ENCODE measurements at regions not wholly inside any gene's neighbourhood (a gene's known extent, or its start where the extent isn't known, plus 50 kb on each side); places are given as distances from the start of the nearest gene placed in this dataset.

DNA sequence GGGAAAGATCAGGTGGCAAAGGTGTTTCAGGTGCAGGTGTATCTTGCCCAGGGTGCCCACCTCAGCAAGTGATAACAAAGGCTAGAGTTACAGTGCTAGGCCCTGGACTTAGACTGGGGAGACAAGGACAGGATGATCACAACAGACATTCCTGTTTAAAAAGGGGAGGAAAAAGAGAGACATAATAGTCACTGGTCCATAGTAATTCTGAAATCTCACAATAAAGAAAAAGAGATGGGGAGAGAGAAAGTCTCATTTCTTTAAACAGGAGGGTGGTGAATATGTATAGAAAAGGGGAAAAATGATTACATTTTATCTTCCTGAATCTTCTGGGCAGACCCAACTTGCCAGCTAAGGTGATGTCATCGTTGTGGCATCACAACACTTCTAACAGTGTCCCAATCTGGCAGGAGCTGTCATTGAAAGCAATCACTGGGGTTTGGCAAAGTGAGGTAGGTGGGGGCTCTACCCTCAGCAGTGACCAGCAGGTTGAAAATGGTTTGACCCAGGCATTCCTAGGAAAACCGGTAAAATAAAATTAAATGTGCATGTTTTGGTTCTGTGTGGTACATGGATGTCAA, 99.5 kb downstream of the ZNF621 start:
- Histone ChIP-seq H2AFZ (ENCODE audit: low read depth, low read length) (no peak overlapping the region), H4K20me1 (replicated peaks; ENCODE audit: control insufficient read depth, insufficient read depth, low read length) (no peaks in the 10 kb centered on the region), H3K9me1 (ENCODE audit: control insufficient read depth, insufficient read depth, low read length) (no peaks in the 10 kb centered on the region), H3K9ac (ENCODE audit: insufficient read depth in 1 of 2, low read depth in 2 of 2, low read length in 2 of 2) (no peak overlapping the region), H3K9me3 (replicated peaks; ENCODE audit: control insufficient read depth, insufficient read depth, low read depth, low read length) (0 out of 2 replicates have a peak, but pooled peaks cover 3% of the 10 kb centered on the region), H3K79me2 (ENCODE audit: control insufficient read depth, insufficient read depth, low read length) (no peaks in the 10 kb centered on the region), H3K4me2 (ENCODE audit: insufficient read depth, low read length) (peak overlapping the region; percentile 8; the same call in 1 of the 2 replicates), H3K4me3 (no peak overlapping the region), H3K4me1 (replicated peaks in 1 of 2; ENCODE audit: control insufficient read depth in 2 of 2, insufficient read depth in 2 of 2, low read length in 2 of 2) (peaks cover 0 to 6% of the 10 kb centered on the region in 2 experiments; a peak in 1 of 5 replicates), H3K36me3 (ENCODE audit: control insufficient read depth, insufficient read depth, low read length) (no peaks in the 10 kb centered on the region), H3K27ac (ENCODE audit: extremely low read depth, low read depth, low read length) (no peak overlapping the region), H3K27me3 (ENCODE audit: control insufficient read depth in 2 of 2, insufficient read depth in 2 of 2, low read length in 2 of 2) (no peaks in the 10 kb centered on the region)
- no peak for FAIRE-seq
- CTCF ChIA-PET (ENCODE audit: low intra/inter-chr PET ratio) = no interaction called here
- intact Hi-C loops (cut with micrococcal nuclease) (no loop called here), in situ Hi-C loops (cut with MboI) (no loop called here)
- POLR2A ChIA-PET = no interaction called here
- no peak for ATAC-seq
- WGBS (ENCODE audit: insufficient coverage, low coverage, missing lambda C conversion rate) = 3% methylated on average over 2 of the region's 2 CpGs
- BruUV-seq (replicated peaks) = no TSS peak
- TF ChIP-seq ZNF12 (CRISPR knock-in tag; IDR thresholded peaks at IDR 0.05) (no peak), ZNF584 (CRISPR knock-in tag; IDR thresholded peaks at IDR 0.05; ENCODE audit: low read depth) (peak; percentile 99)
- no peak for DNase-seq (ENCODE audit: extremely low read depth in 1 of 4, low spot score in 3 of 4)

DNA sequence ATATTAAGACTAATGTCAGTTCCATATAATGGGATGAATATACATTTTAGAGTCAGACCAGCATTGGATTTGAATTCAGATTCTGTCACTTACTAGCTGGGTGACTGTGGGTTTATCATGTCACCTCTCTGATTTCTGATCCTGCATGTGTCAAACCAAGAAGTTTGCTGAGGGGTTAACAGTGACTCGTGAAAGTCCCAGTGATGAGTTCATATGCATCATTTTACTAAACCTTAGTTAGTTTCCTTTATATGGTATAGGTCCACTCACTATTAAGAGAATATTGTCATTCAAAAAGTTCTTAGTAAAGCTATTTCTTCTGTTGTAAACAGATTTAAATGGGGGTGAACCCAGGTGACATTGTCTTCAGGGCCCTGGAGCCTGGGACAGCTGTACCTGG, 102.3 kb downstream of the ZNF621 start:
- BruUV-seq (replicated peaks) = no TSS peak
- no peak overlapping the region for H3K27ac ChIP-seq (ENCODE audit: extremely low read depth, low read depth, low read length)
- H3K9me3 ChIP-seq (replicated peaks; ENCODE audit: control insufficient read depth, insufficient read depth, low read depth, low read length) = 0 out of 2 replicates have a peak, but pooled peaks cover 3% of the 10 kb centered on the region
- H3K9ac ChIP-seq (ENCODE audit: insufficient read depth in 1 of 2, low read depth in 2 of 2, low read length in 2 of 2) = no peak overlapping the region
- no peak for DNase-seq (ENCODE audit: extremely low read depth in 1 of 4, low spot score in 3 of 4)
- H3K4me2 ChIP-seq (ENCODE audit: insufficient read depth, low read length) = no peak overlapping the region
- H3K4me1 ChIP-seq (replicated peaks in 1 of 2; ENCODE audit: control insufficient read depth in 2 of 2, insufficient read depth in 2 of 2, low read length in 2 of 2) = peaks cover 0 to 6% of the 10 kb centered on the region in 2 experiments; a peak in 1 of 5 replicates
- no peaks in the 10 kb centered on the region for H3K79me2 ChIP-seq (ENCODE audit: control insufficient read depth, insufficient read depth, low read length)
- H3K27me3 ChIP-seq (ENCODE audit: control insufficient read depth in 2 of 2, insufficient read depth in 2 of 2, low read length in 2 of 2) = no peaks in the 10 kb centered on the region
- no peaks in the 10 kb centered on the region for H4K20me1 ChIP-seq (replicated peaks; ENCODE audit: control insufficient read depth, insufficient read depth, low read length)
- no peak overlapping the region for H2AFZ ChIP-seq (ENCODE audit: low read depth, low read length)
- TF ChIP-seq, protein P1, sequence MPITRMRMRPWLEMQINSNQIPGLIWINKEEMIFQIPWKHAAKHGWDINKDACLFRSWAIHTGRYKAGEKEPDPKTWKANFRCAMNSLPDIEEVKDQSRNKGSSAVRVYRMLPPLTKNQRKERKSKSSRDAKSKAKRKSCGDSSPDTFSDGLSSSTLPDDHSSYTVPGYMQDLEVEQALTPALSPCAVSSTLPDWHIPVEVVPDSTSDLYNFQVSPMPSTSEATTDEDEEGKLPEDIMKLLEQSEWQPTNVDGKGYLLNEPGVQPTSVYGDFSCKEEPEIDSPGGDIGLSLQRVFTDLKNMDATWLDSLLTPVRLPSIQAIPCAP (CRISPR knock-in tag; IDR thresholded peaks at IDR 0.05; ENCODE audit: borderline replicate concordance) = no peak
- in situ Hi-C loops (cut with MboI) = no loop called here
- no peaks in the 10 kb centered on the region for H3K9me1 ChIP-seq (ENCODE audit: control insufficient read depth, insufficient read depth, low read length)
- H3K36me3 ChIP-seq (ENCODE audit: control insufficient read depth, insufficient read depth, low read length) = no peaks in the 10 kb centered on the region
- no peak for FAIRE-seq
- ChIA-PET CTCF (ENCODE audit: low intra/inter-chr PET ratio) (no interaction called here), POLR2A (interaction anchor here (0.6 kb wide), 1 partner anchor 16 kb away, joined by 3 read pairs; no protein-coding TSS in a partner anchor)
- 0% methylated on average over 1 of the region's 1 CpG for WGBS (ENCODE audit: insufficient coverage, low coverage, missing lambda C conversion rate)
- intact Hi-C loops (cut with micrococcal nuclease) = no loop called here
- no peak overlapping the region for H3K4me3 ChIP-seq
- no peak for ATAC-seq
